ENCODE measurements at regions not wholly inside any gene's neighbourhood (a gene's known extent, or its start where the extent isn't known, plus 50 kb on each side); places are given as distances from the start of the nearest gene placed in this dataset.

- H3K4me1 ChIP-seq, result no peaks in the 10 kb centered on the region
- TF ChIP-seq, protein P1, sequence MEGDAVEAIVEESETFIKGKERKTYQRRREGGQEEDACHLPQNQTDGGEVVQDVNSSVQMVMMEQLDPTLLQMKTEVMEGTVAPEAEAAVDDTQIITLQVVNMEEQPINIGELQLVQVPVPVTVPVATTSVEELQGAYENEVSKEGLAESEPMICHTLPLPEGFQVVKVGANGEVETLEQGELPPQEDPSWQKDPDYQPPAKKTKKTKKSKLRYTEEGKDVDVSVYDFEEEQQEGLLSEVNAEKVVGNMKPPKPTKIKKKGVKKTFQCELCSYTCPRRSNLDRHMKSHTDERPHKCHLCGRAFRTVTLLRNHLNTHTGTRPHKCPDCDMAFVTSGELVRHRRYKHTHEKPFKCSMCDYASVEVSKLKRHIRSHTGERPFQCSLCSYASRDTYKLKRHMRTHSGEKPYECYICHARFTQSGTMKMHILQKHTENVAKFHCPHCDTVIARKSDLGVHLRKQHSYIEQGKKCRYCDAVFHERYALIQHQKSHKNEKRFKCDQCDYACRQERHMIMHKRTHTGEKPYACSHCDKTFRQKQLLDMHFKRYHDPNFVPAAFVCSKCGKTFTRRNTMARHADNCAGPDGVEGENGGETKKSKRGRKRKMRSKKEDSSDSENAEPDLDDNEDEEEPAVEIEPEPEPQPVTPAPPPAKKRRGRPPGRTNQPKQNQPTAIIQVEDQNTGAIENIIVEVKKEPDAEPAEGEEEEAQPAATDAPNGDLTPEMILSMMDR (IDR thresholded peaks at IDR 0.05), result no peak
- H3K9me3 ChIP-seq, result no peaks in the 10 kb centered on the region
- H3K27me3 ChIP-seq, result no peaks in the 10 kb centered on the region
- no peak overlapping the region for H3K27ac ChIP-seq
- intact Hi-C loops (cut with DNase I), result no loop called here
- no peak for DNase-seq
- no peak for ATAC-seq
- H3K4me3 ChIP-seq, result no peak overlapping the region
- H3K36me3 ChIP-seq, result no peaks in the 10 kb centered on the region
These were observed 121.5 kb downstream of the APIP start for GRCh38 chr11:34794696-34795095.

DNA sequence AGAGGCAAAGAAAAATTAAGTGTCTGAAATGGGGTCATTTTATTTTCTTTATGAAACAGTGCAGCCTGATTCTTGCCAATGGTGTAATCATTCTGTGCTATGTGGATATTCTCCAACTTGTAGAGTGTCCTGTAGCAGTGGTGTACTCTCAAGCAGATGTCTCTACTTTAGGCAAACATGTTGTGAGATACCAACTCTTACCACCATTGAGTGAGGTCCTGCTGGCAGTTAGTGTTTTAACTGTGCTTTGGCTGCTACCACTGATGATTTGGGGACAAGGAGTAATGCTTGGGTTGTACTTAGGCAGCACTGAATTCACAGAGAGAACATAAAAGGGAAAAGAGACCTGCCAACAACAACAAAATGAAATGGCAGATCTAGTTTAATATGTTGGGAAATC lies 122.5 kb downstream of the APIP start:
- TF ChIP-seq, protein P1 (IDR thresholded peaks at IDR 0.05), result no peak
- no peak for ATAC-seq
- no peak for DNase-seq

GRCh38 chr11:34792814-34793258 lies 123.3 kb downstream of the APIP start:
- ATAC-seq, result no peak
- Histone ChIP-seq H3K27ac (no peak overlapping the region), H3K4me3 (no peak overlapping the region), H3K27me3 (no peaks in the 10 kb centered on the region), H3K36me3 (no peaks in the 10 kb centered on the region), H3K9me3 (no peaks in the 10 kb centered on the region), H3K4me1 (no peaks in the 10 kb centered on the region)
- TF ChIP-seq, protein P1 (IDR thresholded peaks at IDR 0.05), result no peak
- DNase-seq, result peak in 2 of 4 donors; percentile 25 to 35
- intact Hi-C loops (cut with DNase I), result no loop called here

More for the DNA sequence above, 122.5 kb downstream of the APIP start:
- H3K9me3 ChIP-seq, result no peaks in the 10 kb centered on the region
- H3K4me1 ChIP-seq, result no peaks in the 10 kb centered on the region
- H3K4me3 ChIP-seq, result no peak overlapping the region
- no peaks in the 10 kb centered on the region for H3K27me3 ChIP-seq
- H3K27ac ChIP-seq, result no peak overlapping the region
- H3K36me3 ChIP-seq, result no peaks in the 10 kb centered on the region
- intact Hi-C loops (cut with DNase I), result no loop called here

DNA sequence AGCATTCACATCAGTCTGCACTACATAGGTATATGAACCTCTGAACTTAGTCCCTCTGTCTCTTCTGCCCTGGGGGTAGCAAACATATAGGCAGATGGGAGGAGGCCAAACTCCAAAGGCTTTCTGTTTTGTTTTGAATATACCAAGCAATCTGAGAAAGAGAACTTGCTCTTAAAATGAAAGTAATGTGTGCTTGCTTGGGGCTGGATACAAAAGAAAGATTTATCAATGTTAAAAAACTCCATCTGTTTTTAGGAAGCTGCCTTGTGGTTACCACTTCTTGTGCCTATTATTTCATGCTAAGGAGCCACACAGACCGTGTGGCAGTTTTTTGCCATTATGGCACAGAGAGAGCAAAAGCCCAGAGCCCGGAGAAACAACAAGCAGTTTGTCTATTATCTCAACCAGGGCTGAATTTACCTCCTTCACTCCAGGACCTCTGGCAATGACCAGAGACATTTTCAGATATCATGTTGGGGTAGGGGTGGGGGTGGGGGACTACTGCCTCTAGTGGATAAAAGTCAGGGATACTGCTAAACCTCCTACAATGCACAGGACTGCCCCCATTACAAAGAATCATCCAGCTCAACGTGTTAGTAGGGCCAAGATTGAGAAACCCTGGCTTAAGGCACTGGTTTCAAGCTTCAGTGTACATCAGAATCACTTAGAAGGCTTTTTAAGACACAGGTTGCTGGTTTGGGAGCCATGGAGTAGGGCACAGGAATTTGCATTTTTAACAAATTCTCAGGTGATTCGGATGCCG lies 124.2 kb downstream of the APIP start:
- H3K4me1 ChIP-seq, result no peaks in the 10 kb centered on the region
- H3K4me3 ChIP-seq, result no peak overlapping the region
- no peaks in the 10 kb centered on the region for H3K9me3 ChIP-seq
- DNase-seq (no peak), ATAC-seq (no peak)
- TF ChIP-seq, protein P1 (IDR thresholded peaks at IDR 0.05), result no peak
- H3K36me3 ChIP-seq, result no peaks in the 10 kb centered on the region
- H3K27ac ChIP-seq, result no peak overlapping the region
- intact Hi-C loops (cut with DNase I), result no loop called here
- no peaks in the 10 kb centered on the region for H3K27me3 ChIP-seq

DNA sequence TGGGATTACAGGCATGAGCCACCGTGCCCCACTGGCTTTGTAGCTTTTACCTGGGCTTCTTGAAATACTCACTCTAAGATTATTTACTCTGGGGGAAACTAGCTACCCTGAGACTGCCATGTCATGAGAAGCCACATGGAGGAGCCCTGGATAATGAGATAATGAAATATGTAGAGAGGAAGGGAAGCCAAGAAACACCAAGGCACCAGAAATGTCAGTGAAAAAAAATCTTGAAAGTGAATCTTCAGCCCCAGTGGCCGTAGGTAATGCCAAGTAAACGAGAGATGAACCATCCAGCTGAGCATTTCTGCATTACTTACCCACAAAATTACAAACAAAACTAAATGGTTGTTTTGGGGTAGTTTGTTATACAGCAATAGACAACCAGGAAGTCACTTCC lies 125.6 kb downstream of the APIP start:
- intact Hi-C loops (cut with DNase I), result no loop called here
- no peak for ATAC-seq
- H3K9me3 ChIP-seq, result no peaks in the 10 kb centered on the region
- no peaks in the 10 kb centered on the region for H3K36me3 ChIP-seq
- no peak overlapping the region for H3K27ac ChIP-seq
- TF ChIP-seq, protein P1 (IDR thresholded peaks at IDR 0.05), result no peak
- no peaks in the 10 kb centered on the region for H3K27me3 ChIP-seq
- DNase-seq, result no peak
- H3K4me3 ChIP-seq, result no peak overlapping the region
- no peaks in the 10 kb centered on the region for H3K4me1 ChIP-seq
